ENCODE measurements at regions not wholly inside any gene's neighbourhood (a gene's known extent, or its start where the extent isn't known, plus 50 kb on each side); places are given as distances from the start of the nearest gene placed in this dataset.

DNA sequence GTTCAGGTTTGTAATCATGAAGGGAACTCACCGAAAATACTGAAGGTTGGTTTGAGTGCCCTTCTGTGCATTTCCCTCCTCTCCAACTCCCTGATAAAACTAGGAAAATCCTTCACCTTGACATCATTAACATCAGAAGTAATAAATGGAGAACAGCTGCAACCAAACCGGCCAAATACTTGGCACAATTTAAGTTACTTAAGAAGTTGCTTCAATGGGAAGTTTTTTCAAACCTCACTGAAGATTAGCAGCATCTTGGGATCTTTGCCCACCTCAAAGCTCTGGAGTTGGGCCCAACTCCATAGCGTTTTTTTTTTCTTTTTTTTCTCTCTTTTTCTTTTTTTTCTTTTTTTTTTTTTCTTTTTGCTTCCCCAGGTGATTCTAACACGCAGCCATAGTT, 784.8 kb downstream of the KCNA4 start:
- TF ChIP-seq, protein P1, sequence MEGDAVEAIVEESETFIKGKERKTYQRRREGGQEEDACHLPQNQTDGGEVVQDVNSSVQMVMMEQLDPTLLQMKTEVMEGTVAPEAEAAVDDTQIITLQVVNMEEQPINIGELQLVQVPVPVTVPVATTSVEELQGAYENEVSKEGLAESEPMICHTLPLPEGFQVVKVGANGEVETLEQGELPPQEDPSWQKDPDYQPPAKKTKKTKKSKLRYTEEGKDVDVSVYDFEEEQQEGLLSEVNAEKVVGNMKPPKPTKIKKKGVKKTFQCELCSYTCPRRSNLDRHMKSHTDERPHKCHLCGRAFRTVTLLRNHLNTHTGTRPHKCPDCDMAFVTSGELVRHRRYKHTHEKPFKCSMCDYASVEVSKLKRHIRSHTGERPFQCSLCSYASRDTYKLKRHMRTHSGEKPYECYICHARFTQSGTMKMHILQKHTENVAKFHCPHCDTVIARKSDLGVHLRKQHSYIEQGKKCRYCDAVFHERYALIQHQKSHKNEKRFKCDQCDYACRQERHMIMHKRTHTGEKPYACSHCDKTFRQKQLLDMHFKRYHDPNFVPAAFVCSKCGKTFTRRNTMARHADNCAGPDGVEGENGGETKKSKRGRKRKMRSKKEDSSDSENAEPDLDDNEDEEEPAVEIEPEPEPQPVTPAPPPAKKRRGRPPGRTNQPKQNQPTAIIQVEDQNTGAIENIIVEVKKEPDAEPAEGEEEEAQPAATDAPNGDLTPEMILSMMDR (IDR thresholded peaks at IDR 0.05): no peak
- no peak for TF ChIP-seq EZH2 (IDR thresholded peaks at IDR 0.05; ENCODE audit: borderline replicate concordance, insufficient read depth, low read depth, low read length, poor library complexity, severe bottlenecking)

Measured in B cell (primary cell).